HepG2 (cell line): ENCODE measurements at regions not wholly inside any gene's neighbourhood (a gene's known extent, or its start where the extent isn't known, plus 50 kb on each side); places are given as distances from the start of the nearest gene placed in this dataset.

Experiments
- ATF3 ChIP-seq: sonication (generic); formaldehyde crosslinking; IDR thresholded peaks from 2 replicates; pipeline ENCODE4 v1.4.0; 2020; ENCODE audit warnings: missing genetic modification reagents
- BRCA1 ChIP-seq: sonication (generic); formaldehyde crosslinking; IDR thresholded peaks from 2 replicates; pipeline ENCODE4 v1.4.0; 2020; ENCODE audit warnings: missing genetic modification reagents
- CTCF ChIP-seq: sonication (generic); formaldehyde crosslinking; IDR thresholded peaks from 2 replicates; pipeline ENCODE4 v1.5.0; 2020; ENCODE audit warnings: mild to moderate bottlenecking, missing genetic modification reagents, moderate library complexity
- ELK4 ChIP-seq: sonication (generic); formaldehyde crosslinking; IDR thresholded peaks from 2 replicates; pipeline ENCODE4 v1.9.0; 2021; ENCODE audit warnings: missing genetic modification reagents, borderline replicate concordance
- HNRNPK ChIP-seq: fragments of 200-400 bp; formaldehyde crosslinking; IDR thresholded peaks from 2 replicates; pipeline ENCODE4 v1.6.1; 2018; ENCODE audit warnings: low read length, low read depth, moderate library complexity, mild to moderate bottlenecking; ENCODE audit not compliant: poor library complexity, severe bottlenecking
- IRF1 ChIP-seq: sonication (generic); formaldehyde crosslinking; IDR thresholded peaks from 2 replicates; pipeline ENCODE4 v1.4.0; 2020; ENCODE audit warnings: low read depth, mild to moderate bottlenecking, missing genetic modification reagents
- POLR2A ChIP-seq, 2 experiments: IDR thresholded peaks; 2 replicates each; pipeline ENCODE4 v1.6.1; 2011; ENCODE audit warnings: low read depth in 2 of 2, low read length in 2 of 2, mild to moderate bottlenecking in 1 of 2, moderate library complexity in 1 of 2; ENCODE audit not compliant: insufficient read depth in 1 of 2
- TOE1 ChIP-seq: sonication (generic); formaldehyde crosslinking; IDR thresholded peaks from 2 replicates; pipeline ENCODE4 v1.4.0; 2020; ENCODE audit warnings: mild to moderate bottlenecking, missing genetic modification reagents
- ZNF232 ChIP-seq: sonication (generic); formaldehyde crosslinking; IDR thresholded peaks from 2 replicates; pipeline ENCODE4 v1.4.0; 2020; ENCODE audit warnings: missing genetic modification reagents, borderline replicate concordance
- ZNF768 ChIP-seq: sonication (generic); formaldehyde crosslinking; IDR thresholded peaks from 2 replicates; pipeline ENCODE4 v1.4.0; 2020; ENCODE audit warnings: missing genetic modification reagents

GRCh38 chr4:153919667-153920066 lies 130.8 kb upstream of the SFRP2 start:
- TF ChIP-seq ATF3 (CRISPR knock-in tag) (no peak), ELK4 (CRISPR knock-in tag) (no peak), ZNF768 (no peak), TOE1 (CRISPR knock-in tag) (no peak), HNRNPK (no peak), POLR2A (IDR thresholded peaks at IDR 0.05; ENCODE audit: insufficient read depth in 1 of 2, low read depth in 2 of 2, low read length in 2 of 2) (no peak), IRF1 (CRISPR knock-in tag) (no peak), CTCF (CRISPR knock-in tag) (no peak), BRCA1 (CRISPR knock-in tag) (no peak), ZNF232 (CRISPR knock-in tag) (no peak)
